Ovary (tissue), 7 donors: ENCODE measurements at regions not wholly inside any gene's neighbourhood (a gene's known extent, or its start where the extent isn't known, plus 50 kb on each side); places are given as distances from the start of the nearest gene placed in this dataset.

Source experiments
- DNase-seq, 5 donors: peaks; one replicate each; pipeline ENCODE4 v3.0.0-alpha.2; 2019 to 2020
- H3K27ac ChIP-seq, 2 donors: fragments of 200-600 bp; one replicate each; pipeline versions ENCODE4 v1.5.1 to v1.8.0; 2019 to 2022
- H3K27me3 ChIP-seq: fragments of 200-600 bp; one replicate; pipeline ENCODE4 v1.8.0; 2022
- H3K36me3 ChIP-seq: fragments of 200-600 bp; sonication (generic); one replicate; pipeline ENCODE4 v1.5.1; 2019
- H3K4me1 ChIP-seq: one replicate; pipeline ENCODE4 v1.8.1; 2013; ENCODE audit warnings: mild to moderate bottlenecking, moderate library complexity; ENCODE audit not compliant: insufficient read depth
- H3K4me3 ChIP-seq: fragments of 200-600 bp; sonication (generic); one replicate; pipeline ENCODE4 v1.5.1; 2017
- H3K9me3 ChIP-seq, 2 donors: fragments of 200-600 bp in 1 of 2; sonication (generic) in 1 of 2; one replicate each; pipeline versions ENCODE4 v1.5.1 to v1.8.1; 2013 to 2019; ENCODE audit warnings: mild to moderate bottlenecking in 1 of 2, moderate library complexity in 1 of 2
- CTCF ChIP-seq, 3 donors: fragments of 450-650 bp in 2 of 3; fragments of 200-600 bp in 1 of 3; IDR thresholded peaks; one replicate each; pipeline versions ENCODE4 v1.5.1 to v1.8.0; 2016 to 2022; ENCODE audit warnings: antibody characterized with exemption in 3 of 3, mild to moderate bottlenecking in 1 of 3
- EP300 ChIP-seq: sonication (generic); formaldehyde crosslinking; IDR thresholded peaks from one replicate; pipeline ENCODE4 v1.6.1; 2017; ENCODE audit warnings: antibody characterized with exemption
- POLR2A ChIP-seq: fragments of 450-650 bp; IDR thresholded peaks from one replicate; pipeline ENCODE4 v1.6.1; 2017; ENCODE audit warnings: antibody characterized with exemption, mild to moderate bottlenecking, moderate library complexity
- WGBS, 3 donors: extraction: QIAGEN DNeasy Blood & Tissue Kit in 1 of 3; methylation state at CpG; one replicate each; pipeline versions ENCODE4 v1.1.5 to v1.1.7; 2013 to 2017; 5-methylcytosine and 5-hydroxymethylcytosine counted together
- intact Hi-C, 4 donors: fragments of 100-400 bp; cut with DNase I; formaldehyde crosslinking; loops; one replicate each; pipeline versions ENCODE4 v1.11.0 to v1.15.1; 2022 to 2023
- donor health status: DM: no; HTN: no; CAD: no; lungs with moderate emphysema.
- donor health status: DM: no; HTN: no; CAD: no.
- donor health status: Bipolar disorder and iron deficiency.
- donor health status: DM: no; HTN: no; CAD: no.
- donor health status: DM: yes; HTN: yes; CAD: no.

- Histone ChIP-seq H3K27ac (no peak overlapping the region), H3K4me3 (no peak overlapping the region), H3K9me3 (no peaks in the 10 kb centered on the region), H3K4me1 (peaks cover 6% of the 10 kb centered on the region), H3K27me3 (no peaks in the 10 kb centered on the region), H3K36me3 (no peaks in the 10 kb centered on the region)
- intact Hi-C loops: loop anchor here in 1 of 4 donors (10.0 kb wide), 1 partner anchor 441 kb away; no protein-coding TSS in a partner anchor
- 84 to 86% (median 86%) methylated on average over 2 of the region's 2 CpGs for WGBS, 3 donors
- TF ChIP-seq CTCF (IDR thresholded peaks at IDR 0.05) (no peak), POLR2A (no peak), EP300 (no peak)
- DNase-seq: no peak
Measured at GRCh38 chr21:35855484-35855883, 204.8 kb downstream of the SETD4 start.

GRCh38 chr21:35854281-35854680, 206.0 kb downstream of the SETD4 start:
- Histone ChIP-seq H3K27me3 (no peaks in the 10 kb centered on the region), H3K4me1 (peaks cover 7% of the 10 kb centered on the region), H3K27ac (no peak overlapping the region), H3K36me3 (no peaks in the 10 kb centered on the region), H3K9me3 (no peaks in the 10 kb centered on the region), H3K4me3 (no peak overlapping the region)
- WGBS, 3 donors: 94 to 98% (median 98%) methylated on average over 7 of the region's 7 CpGs
- intact Hi-C loops: loop anchor here in 1 of 4 donors (10.0 kb wide), 1 partner anchor 439 kb away; no protein-coding TSS in a partner anchor
- TF ChIP-seq EP300 (no peak), POLR2A (no peak), CTCF (IDR thresholded peaks at IDR 0.05) (no peak)
- DNase-seq: no peak

- Histone ChIP-seq H3K27me3 (no peaks in the 10 kb centered on the region), H3K27ac (no peak overlapping the region), H3K9me3 (no peaks in the 10 kb centered on the region), H3K4me3 (no peak overlapping the region), H3K4me1 (peaks cover 7% of the 10 kb centered on the region), H3K36me3 (no peaks in the 10 kb centered on the region)
- no peak for DNase-seq
- TF ChIP-seq POLR2A (no peak), CTCF (IDR thresholded peaks at IDR 0.05) (no peak), EP300 (no peak)
- 71 to 82% (median 81%) methylated on average over 9 of the region's 9 CpGs for WGBS, 3 donors
- intact Hi-C loops: loop anchor here in 1 of 4 donors (10.0 kb wide), 1 partner anchor 439 kb away; no protein-coding TSS in a partner anchor
Measured at GRCh38 chr21:35853321-35854239, 206.7 kb downstream of the SETD4 start.

GRCh38 chr21:35852820-35853219, 207.5 kb downstream of the SETD4 start:
- intact Hi-C loops: loop anchor here in 1 of 4 donors (10.0 kb wide), 1 partner anchor 438 kb away; no protein-coding TSS in a partner anchor
- H3K27me3 ChIP-seq: no peaks in the 10 kb centered on the region
- TF ChIP-seq EP300 (no peak), POLR2A (no peak), CTCF (IDR thresholded peaks at IDR 0.05) (no peak)
- H3K36me3 ChIP-seq: no peaks in the 10 kb centered on the region
- H3K9me3 ChIP-seq: no peaks in the 10 kb centered on the region
- no peak overlapping the region for H3K27ac ChIP-seq
- no peak overlapping the region for H3K4me3 ChIP-seq
- 11 to 26% (median 17%) methylated on average over 2 of the region's 2 CpGs for WGBS, 3 donors
- H3K4me1 ChIP-seq: peaks cover 7% of the 10 kb centered on the region
- DNase-seq: no peak
